Astrocyte of the spinal cord (primary cell): ENCODE measurements at regions not wholly inside any gene's neighbourhood (a gene's known extent, or its start where the extent isn't known, plus 50 kb on each side); places are given as distances from the start of the nearest gene placed in this dataset.

Experiments used
- DNase-seq: peaks from one replicate; pipeline ENCODE4 v3.0.0; 2011; ENCODE audit warnings: low read depth, low spot score
- H3K4me3 ChIP-seq: 2 replicates; pipeline ENCODE4 v1.5.1; 2011; ENCODE audit warnings: low read depth, mild to moderate bottlenecking, low read length, moderate library complexity
- in situ Hi-C: cut with HindIII; loops from 2 replicates; pipeline ENCODE4 v1.10.0; 2017; ENCODE audit warnings: low sequenced_read_pairs
- TF ChIP-seq, protein P1 (sequence below): IDR thresholded peaks from 2 replicates; pipeline ENCODE4 v1.5.1; 2012; ENCODE audit warnings: low read depth, mild to moderate bottlenecking, low read length, inconsistent platforms

DNA sequence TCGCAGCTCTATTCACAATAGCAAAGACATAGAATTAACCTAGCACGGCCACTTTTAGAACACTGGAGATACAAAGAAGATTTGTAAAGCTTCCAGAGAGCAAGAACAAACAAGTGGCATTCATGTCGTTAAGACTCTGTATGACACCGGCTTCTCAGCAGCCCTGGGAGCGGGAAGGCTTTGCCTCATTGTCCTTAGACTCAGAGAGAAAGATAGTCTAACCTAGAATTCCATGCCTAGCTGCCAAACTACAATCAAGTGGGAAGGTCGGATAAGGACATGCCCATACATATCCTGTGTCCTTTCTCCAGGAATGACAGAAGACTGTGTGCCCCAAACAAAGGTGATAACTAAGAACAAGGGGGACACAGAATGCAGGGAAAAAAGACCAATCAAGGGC lies 1038.3 kb downstream of the BCL11B start:
- no peak for DNase-seq
- no peak overlapping the region for H3K4me3 ChIP-seq
- TF ChIP-seq, protein P1, sequence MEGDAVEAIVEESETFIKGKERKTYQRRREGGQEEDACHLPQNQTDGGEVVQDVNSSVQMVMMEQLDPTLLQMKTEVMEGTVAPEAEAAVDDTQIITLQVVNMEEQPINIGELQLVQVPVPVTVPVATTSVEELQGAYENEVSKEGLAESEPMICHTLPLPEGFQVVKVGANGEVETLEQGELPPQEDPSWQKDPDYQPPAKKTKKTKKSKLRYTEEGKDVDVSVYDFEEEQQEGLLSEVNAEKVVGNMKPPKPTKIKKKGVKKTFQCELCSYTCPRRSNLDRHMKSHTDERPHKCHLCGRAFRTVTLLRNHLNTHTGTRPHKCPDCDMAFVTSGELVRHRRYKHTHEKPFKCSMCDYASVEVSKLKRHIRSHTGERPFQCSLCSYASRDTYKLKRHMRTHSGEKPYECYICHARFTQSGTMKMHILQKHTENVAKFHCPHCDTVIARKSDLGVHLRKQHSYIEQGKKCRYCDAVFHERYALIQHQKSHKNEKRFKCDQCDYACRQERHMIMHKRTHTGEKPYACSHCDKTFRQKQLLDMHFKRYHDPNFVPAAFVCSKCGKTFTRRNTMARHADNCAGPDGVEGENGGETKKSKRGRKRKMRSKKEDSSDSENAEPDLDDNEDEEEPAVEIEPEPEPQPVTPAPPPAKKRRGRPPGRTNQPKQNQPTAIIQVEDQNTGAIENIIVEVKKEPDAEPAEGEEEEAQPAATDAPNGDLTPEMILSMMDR: no peak
- in situ Hi-C loops: no loop called here

DNA sequence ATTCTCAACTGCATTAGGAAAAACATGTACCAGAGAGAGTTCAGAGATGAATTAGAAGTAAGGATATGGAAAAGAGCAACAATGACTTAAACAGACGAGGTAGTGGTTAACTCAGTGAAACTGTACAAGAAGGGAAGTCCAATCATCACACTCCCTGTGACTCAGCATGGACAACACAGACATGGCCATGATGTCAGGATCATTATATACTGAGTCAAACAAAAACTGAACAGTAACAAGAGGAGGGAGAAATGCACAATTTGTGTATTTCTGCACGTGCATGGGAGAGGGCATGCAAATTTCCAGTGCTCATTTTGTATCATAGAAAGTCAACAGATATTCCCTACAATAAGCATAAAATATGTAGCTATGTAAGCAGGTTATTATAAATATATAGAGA lies 1037.8 kb downstream of the BCL11B start:
- TF ChIP-seq, protein P1: no peak
- peak; percentile 54 for DNase-seq
- H3K4me3 ChIP-seq: no peak overlapping the region
- in situ Hi-C loops: no loop called here

DNA sequence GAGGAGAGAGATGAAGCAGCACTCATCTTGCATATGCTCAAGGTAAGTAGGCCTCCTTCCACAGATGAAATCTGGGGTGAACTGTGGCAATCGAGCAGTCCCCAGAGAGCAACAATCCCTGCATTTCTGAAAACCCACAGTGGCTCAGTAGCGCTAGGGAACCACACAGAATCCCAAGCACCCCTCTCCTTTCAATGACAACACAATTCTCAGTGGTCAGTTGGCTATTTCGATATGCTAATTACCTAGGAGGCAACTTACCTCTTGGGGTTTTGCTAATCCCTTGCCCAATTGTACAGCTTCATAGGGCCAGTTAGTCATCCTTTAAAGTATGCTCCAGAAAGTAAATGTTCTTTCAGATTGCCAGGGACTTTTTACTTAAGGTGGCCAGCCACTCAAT lies 1035.7 kb downstream of the BCL11B start:
- in situ Hi-C loops: no loop called here
- TF ChIP-seq, protein P1: no peak
- H3K4me3 ChIP-seq: no peak overlapping the region
- DNase-seq: no peak

DNA sequence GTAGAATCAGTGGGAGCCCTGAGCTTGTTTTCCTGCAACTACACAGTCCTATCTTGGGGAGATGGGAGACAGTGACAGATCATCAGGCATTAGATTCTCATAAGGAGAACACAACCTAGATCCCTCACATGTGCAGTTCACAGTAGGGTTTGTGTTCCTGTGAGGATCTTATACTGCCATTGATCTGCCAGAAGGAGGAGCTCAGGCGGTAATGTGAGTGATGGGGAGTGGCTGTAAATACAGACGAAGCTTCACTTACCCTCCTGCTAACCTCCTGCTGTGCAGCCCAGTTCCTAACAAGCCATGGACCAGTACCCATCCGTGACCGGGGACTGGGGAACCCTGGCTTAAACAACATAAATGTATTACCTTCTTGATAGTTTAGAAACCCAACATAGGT lies 1034.1 kb downstream of the BCL11B start:
- no peak overlapping the region for H3K4me3 ChIP-seq
- in situ Hi-C loops: no loop called here
- TF ChIP-seq, protein P1: no peak
- no peak for DNase-seq

DNA sequence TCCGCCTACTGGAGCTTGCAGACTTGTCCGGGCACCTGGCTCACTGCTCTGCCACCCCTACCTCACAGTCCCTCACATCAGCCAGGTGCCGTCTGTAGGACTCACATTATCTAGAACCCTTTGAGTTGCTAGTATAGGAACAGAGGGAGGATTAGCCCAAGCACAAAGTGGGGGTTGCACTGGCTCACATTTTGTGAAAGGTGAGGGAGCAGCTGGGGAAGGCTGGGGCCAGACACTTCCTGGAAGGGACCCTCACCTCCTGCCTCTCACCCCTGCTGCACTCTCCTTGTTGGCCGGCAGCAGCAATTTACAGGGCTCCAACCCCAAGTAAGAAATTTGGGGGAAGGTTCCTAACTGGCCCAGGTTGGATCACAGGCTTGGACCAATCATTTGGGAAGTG lies 1031.6 kb downstream of the BCL11B start:
- H3K4me3 ChIP-seq: no peak overlapping the region
- in situ Hi-C loops: no loop called here
- no peak for DNase-seq
- TF ChIP-seq, protein P1: no peak

DNA sequence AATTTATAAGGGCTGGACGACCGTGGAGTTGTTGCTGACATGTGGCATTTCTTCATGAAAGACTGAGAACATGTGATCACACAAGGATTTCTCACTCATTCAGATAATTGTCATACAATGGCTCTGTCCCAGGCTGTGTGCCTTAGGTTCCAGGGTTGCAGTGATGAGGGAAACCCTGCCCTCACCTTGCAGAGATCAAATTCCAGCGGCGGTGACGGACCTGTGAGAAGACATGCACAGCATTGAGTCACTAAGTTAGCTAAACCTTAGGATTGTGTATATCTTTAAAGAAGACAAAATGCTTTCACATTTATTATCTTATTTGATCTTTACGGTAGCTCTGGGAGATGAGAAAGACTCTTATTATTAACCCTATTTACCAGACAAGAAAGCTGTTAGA lies 1029.1 kb downstream of the BCL11B start:
- DNase-seq: no peak
- TF ChIP-seq, protein P1: no peak
- H3K4me3 ChIP-seq: no peak overlapping the region
- in situ Hi-C loops: no loop called here

DNA sequence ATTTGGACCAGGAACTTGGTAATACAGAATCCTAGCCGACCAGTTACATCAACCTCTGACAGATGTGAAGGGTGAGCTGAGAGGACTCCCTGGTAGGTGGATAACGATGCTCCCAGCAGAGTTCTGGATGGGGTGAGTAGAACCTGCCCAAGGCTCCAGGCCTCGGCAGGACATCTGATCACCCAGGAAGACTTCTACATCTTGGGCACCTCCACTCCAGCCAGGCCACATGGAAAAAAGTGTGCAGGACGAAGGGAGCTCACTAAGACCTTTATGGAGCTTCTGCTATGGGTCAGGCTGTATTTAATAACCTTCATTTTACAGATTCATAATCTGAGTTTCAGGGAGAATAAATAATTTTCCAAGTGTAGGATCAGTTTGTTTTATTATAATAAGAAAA lies 1028.7 kb downstream of the BCL11B start:
- no peak overlapping the region for H3K4me3 ChIP-seq
- DNase-seq: no peak
- TF ChIP-seq, protein P1: no peak
- in situ Hi-C loops: no loop called here
